Activated CD4-positive, alpha-beta T cell treated with anti-CD3 and anti-CD28 coated beads for 48 hours (primary cell): ENCODE measurements at regions not wholly inside any gene's neighbourhood (a gene's known extent, or its start where the extent isn't known, plus 50 kb on each side); places are given as distances from the start of the nearest gene placed in this dataset.
"Not testable (repeated sequence)": the region's sequence is repeated elsewhere in the genome, so short reads cannot be mapped to it uniquely, and the experiment has no call there.

Experiments
- DNase-seq: peaks from one replicate; pipeline ENCODE4 v3.0.0-alpha.2; 2020

- not testable (repeated sequence) for DNase-seq
Measured at GRCh38 chr17:445839-446238, 93.2 kb upstream of the RPH3AL start, which contains the start of gene RFLNB. RFLNB (minus strand) TSS chr17:445939.

GRCh38 chr17:444879-445454, 92.4 kb upstream of the RPH3AL start:
- DNase-seq: peak; percentile 22

- no peak for DNase-seq
Measured at GRCh38 chr17:443109-443508, 90.5 kb upstream of the RPH3AL start.

GRCh38 chr17:441155-441950, 88.7 kb upstream of the RPH3AL start:
- no peak for DNase-seq

GRCh38 chr17:438191-438590, 85.6 kb upstream of the RPH3AL start:
- no peak for DNase-seq

- no peak for DNase-seq
Measured at GRCh38 chr17:437545-437944, 84.9 kb upstream of the RPH3AL start.

GRCh38 chr17:436571-436970, 84.0 kb upstream of the RPH3AL start:
- no peak for DNase-seq

GRCh38 chr17:432471-432870, 79.9 kb upstream of the RPH3AL start:
- not testable (repeated sequence) for DNase-seq

- no peak for DNase-seq
Measured at GRCh38 chr17:431494-431893, 78.9 kb upstream of the RPH3AL start.

GRCh38 chr17:429589-429988, 77.0 kb upstream of the RPH3AL start:
- DNase-seq: no peak

GRCh38 chr17:428414-428813, 75.8 kb upstream of the RPH3AL start:
- no peak for DNase-seq

GRCh38 chr17:427891-428290, 75.3 kb upstream of the RPH3AL start:
- DNase-seq: no peak

- DNase-seq: no peak
Measured at GRCh38 chr17:427327-427726, 74.7 kb upstream of the RPH3AL start.

- no peak for DNase-seq
Measured at GRCh38 chr17:422196-422930, 69.8 kb upstream of the RPH3AL start.

GRCh38 chr17:420479-421175, 68.0 kb upstream of the RPH3AL start:
- DNase-seq: no peak

- DNase-seq: peak; percentile 47
Measured at GRCh38 chr17:419073-419735, 66.6 kb upstream of the RPH3AL start.

- peak; percentile 68 for DNase-seq
Measured at GRCh38 chr17:418421-418751, 65.8 kb upstream of the RPH3AL start.

- DNase-seq: no peak
Measured at GRCh38 chr17:417691-418420, 65.2 kb upstream of the RPH3AL start.

- DNase-seq: peak; percentile 64
Measured at GRCh38 chr17:416293-417206, 63.9 kb upstream of the RPH3AL start.

- peak; percentile 46 for DNase-seq
Measured at GRCh38 chr17:413706-414380, 61.2 kb upstream of the RPH3AL start.

- DNase-seq: peak; percentile 41
Measured at GRCh38 chr17:413016-413350, 60.4 kb upstream of the RPH3AL start.
